Gastroesophageal sphincter (tissue), 3 donors: ENCODE measurements at regions not wholly inside any gene's neighbourhood (a gene's known extent, or its start where the extent isn't known, plus 50 kb on each side); places are given as distances from the start of the nearest gene placed in this dataset.

ENCODE experiments used
- POLR2A ChIP-seq, 2 donors: fragments of 450-650 bp; IDR thresholded peaks; one replicate each; pipeline ENCODE4 v1.6.1; 2017; ENCODE audit warnings: antibody characterized with exemption in 2 of 2, mild to moderate bottlenecking in 2 of 2, moderate library complexity in 1 of 2
- POLR2AphosphoS5 ChIP-seq: sonication (generic); formaldehyde crosslinking; IDR thresholded peaks from one replicate; pipeline ENCODE4 v1.6.1; 2017; ENCODE audit warnings: antibody characterized with exemption
- TF ChIP-seq, protein P1 (sequence below), 4 experiments: fragments of 200-600 bp in 2 of 4; fragments of 450-650 bp in 2 of 4; sonication (generic) in 1 of 4; IDR thresholded peaks; one replicate each; pipeline ENCODE4 v1.5.1; 2017 to 2019; ENCODE audit warnings: antibody characterized with exemption in 4 of 4, mild to moderate bottlenecking in 2 of 4, moderate library complexity in 2 of 4

DNA sequence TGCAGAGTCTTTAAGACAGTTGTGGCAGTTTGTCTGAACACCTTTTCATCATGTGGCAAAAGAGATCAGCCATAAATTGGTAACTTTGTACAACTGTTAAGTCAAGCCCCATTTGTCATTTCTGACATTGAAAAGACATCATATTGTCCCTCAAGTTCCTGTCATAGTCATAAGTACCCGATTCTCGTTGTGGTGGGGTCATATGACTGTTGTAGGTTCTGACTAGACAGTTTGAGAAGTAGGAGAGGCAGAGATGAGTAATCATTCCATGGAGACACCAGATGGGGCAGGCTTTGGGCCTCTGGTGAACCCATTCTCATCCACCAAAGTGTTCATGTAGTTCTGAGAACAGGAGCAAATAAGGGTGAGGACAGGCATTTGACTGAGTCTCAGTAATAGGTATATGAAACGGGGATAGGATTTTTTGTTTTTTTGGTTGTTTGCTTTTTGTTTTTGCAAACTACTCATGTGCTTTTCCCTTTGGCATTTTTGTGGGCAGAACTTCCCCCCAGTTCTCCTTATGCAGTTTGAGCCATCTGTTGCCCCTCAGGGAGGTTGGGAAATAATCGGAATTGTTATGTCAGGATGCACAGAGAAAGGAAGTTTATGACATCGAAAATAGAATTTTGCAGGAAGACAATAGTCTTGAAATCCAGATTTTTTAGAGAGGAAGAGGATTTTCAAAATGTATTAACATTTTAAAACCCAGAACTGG is 86.9 kb upstream of the KCNE2 start:
- TF ChIP-seq, protein P1, sequence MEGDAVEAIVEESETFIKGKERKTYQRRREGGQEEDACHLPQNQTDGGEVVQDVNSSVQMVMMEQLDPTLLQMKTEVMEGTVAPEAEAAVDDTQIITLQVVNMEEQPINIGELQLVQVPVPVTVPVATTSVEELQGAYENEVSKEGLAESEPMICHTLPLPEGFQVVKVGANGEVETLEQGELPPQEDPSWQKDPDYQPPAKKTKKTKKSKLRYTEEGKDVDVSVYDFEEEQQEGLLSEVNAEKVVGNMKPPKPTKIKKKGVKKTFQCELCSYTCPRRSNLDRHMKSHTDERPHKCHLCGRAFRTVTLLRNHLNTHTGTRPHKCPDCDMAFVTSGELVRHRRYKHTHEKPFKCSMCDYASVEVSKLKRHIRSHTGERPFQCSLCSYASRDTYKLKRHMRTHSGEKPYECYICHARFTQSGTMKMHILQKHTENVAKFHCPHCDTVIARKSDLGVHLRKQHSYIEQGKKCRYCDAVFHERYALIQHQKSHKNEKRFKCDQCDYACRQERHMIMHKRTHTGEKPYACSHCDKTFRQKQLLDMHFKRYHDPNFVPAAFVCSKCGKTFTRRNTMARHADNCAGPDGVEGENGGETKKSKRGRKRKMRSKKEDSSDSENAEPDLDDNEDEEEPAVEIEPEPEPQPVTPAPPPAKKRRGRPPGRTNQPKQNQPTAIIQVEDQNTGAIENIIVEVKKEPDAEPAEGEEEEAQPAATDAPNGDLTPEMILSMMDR (IDR thresholded peaks at IDR 0.05): no peak
- TF ChIP-seq POLR2A (IDR thresholded peaks at IDR 0.05) (no peak), POLR2AphosphoS5 (no peak)
